ENCODE measurements at regions not wholly inside any gene's neighbourhood (a gene's known extent, or its start where the extent isn't known, plus 50 kb on each side); places are given as distances from the start of the nearest gene placed in this dataset.
A peak's percentile ranks its signal among the peaks of the same experiment; 100 is the strongest.

DNA sequence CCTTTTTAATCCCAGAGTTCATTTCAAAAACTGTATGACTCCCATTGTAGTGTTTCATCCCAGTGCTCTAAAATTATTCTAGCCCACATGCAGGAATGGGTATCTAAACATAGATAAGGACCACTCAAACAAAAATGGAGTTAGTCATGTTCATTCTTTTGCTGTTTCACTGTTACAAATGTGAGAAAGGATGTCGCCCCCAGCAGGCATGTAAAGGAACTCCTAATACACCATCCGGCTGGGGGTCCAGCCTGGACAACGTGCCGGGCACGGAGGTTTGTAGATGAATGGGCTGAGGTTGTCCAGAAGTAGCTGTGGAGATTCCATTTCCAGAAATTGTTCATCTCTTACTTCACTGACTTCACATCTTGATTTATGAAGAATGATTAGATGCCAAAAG, 101.9 kb upstream of the RAB12 start:
- TF ChIP-seq, protein P1, sequence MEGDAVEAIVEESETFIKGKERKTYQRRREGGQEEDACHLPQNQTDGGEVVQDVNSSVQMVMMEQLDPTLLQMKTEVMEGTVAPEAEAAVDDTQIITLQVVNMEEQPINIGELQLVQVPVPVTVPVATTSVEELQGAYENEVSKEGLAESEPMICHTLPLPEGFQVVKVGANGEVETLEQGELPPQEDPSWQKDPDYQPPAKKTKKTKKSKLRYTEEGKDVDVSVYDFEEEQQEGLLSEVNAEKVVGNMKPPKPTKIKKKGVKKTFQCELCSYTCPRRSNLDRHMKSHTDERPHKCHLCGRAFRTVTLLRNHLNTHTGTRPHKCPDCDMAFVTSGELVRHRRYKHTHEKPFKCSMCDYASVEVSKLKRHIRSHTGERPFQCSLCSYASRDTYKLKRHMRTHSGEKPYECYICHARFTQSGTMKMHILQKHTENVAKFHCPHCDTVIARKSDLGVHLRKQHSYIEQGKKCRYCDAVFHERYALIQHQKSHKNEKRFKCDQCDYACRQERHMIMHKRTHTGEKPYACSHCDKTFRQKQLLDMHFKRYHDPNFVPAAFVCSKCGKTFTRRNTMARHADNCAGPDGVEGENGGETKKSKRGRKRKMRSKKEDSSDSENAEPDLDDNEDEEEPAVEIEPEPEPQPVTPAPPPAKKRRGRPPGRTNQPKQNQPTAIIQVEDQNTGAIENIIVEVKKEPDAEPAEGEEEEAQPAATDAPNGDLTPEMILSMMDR (IDR thresholded peaks at IDR 0.05), result peak in 1 of 3 experiments; percentile 8
- TF ChIP-seq POLR2A (IDR thresholded peaks at IDR 0.05), result no peak

Measured in testis (tissue), 2 donors.